NCI-H2196 treated with DMSO at 0.1 percent for 48 hours (cell line): ENCODE measurements at regions not wholly inside any gene's neighbourhood (a gene's known extent, or its start where the extent isn't known, plus 50 kb on each side); places are given as distances from the start of the nearest gene placed in this dataset.

Experiments
- DNase-seq: peaks from one replicate; lab custom pipeline; 2025; ENCODE audit not compliant: unreplicated experiment; lab: John Stamatoyannopoulos, UW

GRCh38 chr18:34077599-34077998 lies 147.1 kb downstream of the NOL4 start:
- DNase-seq, result no peak

- no peak for DNase-seq
These were observed 148.5 kb downstream of the NOL4 start for GRCh38 chr18:34075963-34076860.

- no peak for DNase-seq
These were observed 163.5 kb downstream of the NOL4 start for GRCh38 chr18:34061226-34061625.

GRCh38 chr18:34055227-34055626 lies 169.5 kb downstream of the NOL4 start:
- no peak for DNase-seq

GRCh38 chr18:34050661-34051060 lies 174.1 kb downstream of the NOL4 start:
- DNase-seq, result no peak

- DNase-seq, result no peak
These were observed 175.2 kb downstream of the NOL4 start for GRCh38 chr18:34049511-34049910.

- no peak for DNase-seq
These were observed 176.3 kb downstream of the NOL4 start for GRCh38 chr18:34048423-34048822.

GRCh38 chr18:34042423-34043146 lies 182.1 kb downstream of the NOL4 start:
- DNase-seq, result no peak

- DNase-seq, result no peak
These were observed 185.1 kb downstream of the NOL4 start for GRCh38 chr18:34039611-34040010.

GRCh38 chr18:34039201-34039600 lies 185.5 kb downstream of the NOL4 start:
- no peak for DNase-seq

- DNase-seq, result no peak
These were observed 186.6 kb downstream of the NOL4 start for GRCh38 chr18:34038086-34038485.

- no peak for DNase-seq
These were observed 190.7 kb downstream of the NOL4 start for GRCh38 chr18:34033968-34034367.

- no peak for DNase-seq
These were observed 192.9 kb downstream of the NOL4 start for GRCh38 chr18:34031810-34032209.

GRCh38 chr18:34028324-34028723 lies 196.4 kb downstream of the NOL4 start:
- DNase-seq, result no peak

GRCh38 chr18:34025191-34025801 lies 199.4 kb downstream of the NOL4 start:
- DNase-seq, result no peak

GRCh38 chr18:34023471-34023870 lies 201.2 kb downstream of the NOL4 start:
- DNase-seq, result no peak

GRCh38 chr18:34018336-34018735 lies 206.4 kb downstream of the NOL4 start:
- no peak for DNase-seq

GRCh38 chr18:34003687-34004086 lies 221.0 kb downstream of the NOL4 start:
- no peak for DNase-seq

- no peak for DNase-seq
These were observed 222.6 kb downstream of the NOL4 start for GRCh38 chr18:34002130-34002529.

- DNase-seq, result no peak
These were observed 223.3 kb downstream of the NOL4 start for GRCh38 chr18:34001376-34001775.

GRCh38 chr18:33987206-33987605 lies 237.5 kb downstream of the NOL4 start:
- no peak for DNase-seq

GRCh38 chr18:33983126-33983525 lies 241.6 kb downstream of the NOL4 start:
- no peak for DNase-seq
